RWPE1 (cell line): ENCODE measurements at regions not wholly inside any gene's neighbourhood (a gene's known extent, or its start where the extent isn't known, plus 50 kb on each side); places are given as distances from the start of the nearest gene placed in this dataset.

ENCODE experiments used
- CTCF ChIA-PET: fragments of 350-600 bp; sonication (Branson Sonifier 250); formaldehyde crosslinking; extraction: SDS; loops from one replicate; lab custom pipeline; 2021; lab: Yijun Ruan, JAX
- POLR2A ChIA-PET: fragments of 400-600 bp; formaldehyde crosslinking; extraction: SDS; loops from one replicate; lab custom pipeline; 2020; ENCODE audit warnings: antibody characterized with exemption; ENCODE audit not compliant: low non-redundant PET; lab: Yijun Ruan, JAX
- DNase-seq: peaks from one replicate; pipeline ENCODE4 v3.0.0; 2012; ENCODE audit warnings: low spot score
- H3K27ac ChIP-seq: fragments of 450-650 bp; 2 replicates; pipeline ENCODE4 v1.5.1; 2017
- TF ChIP-seq, protein P1 (sequence below): fragments of 450-650 bp; conservative IDR thresholded peaks from 2 replicates; pipeline ENCODE4 v1.5.1; 2017; ENCODE audit warnings: low read depth, mild to moderate bottlenecking

DNA sequence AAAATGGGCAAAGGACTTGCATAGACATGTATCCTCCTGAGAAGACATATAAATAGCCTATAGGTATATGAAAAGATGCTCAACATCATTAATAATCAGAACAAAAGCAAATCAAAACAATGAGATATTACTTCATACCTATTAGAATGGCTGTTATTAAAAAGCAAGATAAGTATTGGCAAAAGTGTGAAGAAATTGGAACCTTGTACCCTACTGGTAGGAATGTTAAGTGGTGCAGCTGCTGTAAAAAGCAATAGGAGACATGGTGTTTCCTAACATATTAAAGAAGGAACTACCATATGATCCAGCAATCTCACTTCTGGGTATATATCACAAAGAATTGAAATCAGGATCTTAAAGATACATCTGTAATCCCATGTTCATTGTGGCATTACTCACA is 69.8 kb upstream of the PRR16 start:
- DNase-seq, result no peak
- CTCF ChIA-PET, result no interaction called here
- H3K27ac ChIP-seq, result no peak overlapping the region
- TF ChIP-seq, protein P1, sequence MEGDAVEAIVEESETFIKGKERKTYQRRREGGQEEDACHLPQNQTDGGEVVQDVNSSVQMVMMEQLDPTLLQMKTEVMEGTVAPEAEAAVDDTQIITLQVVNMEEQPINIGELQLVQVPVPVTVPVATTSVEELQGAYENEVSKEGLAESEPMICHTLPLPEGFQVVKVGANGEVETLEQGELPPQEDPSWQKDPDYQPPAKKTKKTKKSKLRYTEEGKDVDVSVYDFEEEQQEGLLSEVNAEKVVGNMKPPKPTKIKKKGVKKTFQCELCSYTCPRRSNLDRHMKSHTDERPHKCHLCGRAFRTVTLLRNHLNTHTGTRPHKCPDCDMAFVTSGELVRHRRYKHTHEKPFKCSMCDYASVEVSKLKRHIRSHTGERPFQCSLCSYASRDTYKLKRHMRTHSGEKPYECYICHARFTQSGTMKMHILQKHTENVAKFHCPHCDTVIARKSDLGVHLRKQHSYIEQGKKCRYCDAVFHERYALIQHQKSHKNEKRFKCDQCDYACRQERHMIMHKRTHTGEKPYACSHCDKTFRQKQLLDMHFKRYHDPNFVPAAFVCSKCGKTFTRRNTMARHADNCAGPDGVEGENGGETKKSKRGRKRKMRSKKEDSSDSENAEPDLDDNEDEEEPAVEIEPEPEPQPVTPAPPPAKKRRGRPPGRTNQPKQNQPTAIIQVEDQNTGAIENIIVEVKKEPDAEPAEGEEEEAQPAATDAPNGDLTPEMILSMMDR, result no peak
- POLR2A ChIA-PET, result no interaction called here

DNA sequence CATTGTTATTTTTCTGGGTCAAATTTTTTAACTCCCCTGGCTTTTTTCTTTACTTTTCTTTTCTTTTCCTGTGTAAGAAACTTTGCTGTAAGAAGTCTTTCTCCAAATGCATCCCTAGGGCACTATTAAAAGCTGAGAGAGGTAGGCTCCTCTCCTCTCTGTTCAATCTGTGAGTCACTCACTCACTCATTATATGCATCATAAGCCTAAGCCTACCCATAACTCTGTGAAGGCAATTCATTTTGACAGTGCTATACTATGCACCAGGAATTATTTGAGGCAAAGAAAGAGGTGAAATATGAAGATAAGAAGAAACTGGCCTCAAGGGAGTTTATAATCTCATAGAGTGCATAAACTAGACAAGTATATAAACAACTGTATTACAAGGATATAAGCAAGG is 67.9 kb upstream of the PRR16 start:
- peak; percentile 41 for DNase-seq
- CTCF ChIA-PET, result no interaction called here

DNA sequence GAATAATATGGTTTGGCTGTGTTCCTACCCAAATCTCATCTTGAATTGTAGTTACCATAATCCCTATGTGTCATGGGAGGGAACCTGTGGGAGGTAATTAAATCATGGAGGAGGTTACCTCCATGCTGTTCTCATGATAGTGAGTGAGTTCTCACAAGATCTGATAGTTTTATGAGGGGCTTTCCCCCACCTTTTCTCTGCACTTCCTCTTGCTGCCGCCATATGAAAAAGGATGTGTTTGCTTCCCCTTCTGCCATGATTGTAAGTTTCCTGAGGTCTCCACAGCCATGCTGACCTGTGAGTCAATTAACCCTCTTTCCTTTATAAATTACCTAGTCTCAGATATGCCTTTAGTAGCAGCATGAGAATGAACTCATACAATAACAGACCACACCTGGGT is 63.7 kb upstream of the PRR16 start:
- no peak overlapping the region for H3K27ac ChIP-seq
- DNase-seq, result no peak
- TF ChIP-seq, protein P1, result no peak
- CTCF ChIA-PET, result no interaction called here
- POLR2A ChIA-PET, result no interaction called here

More for the DNA sequence above, 67.9 kb upstream of the PRR16 start:
- TF ChIP-seq, protein P1, result no peak
- no peak overlapping the region for H3K27ac ChIP-seq
- POLR2A ChIA-PET, result no interaction called here

DNA sequence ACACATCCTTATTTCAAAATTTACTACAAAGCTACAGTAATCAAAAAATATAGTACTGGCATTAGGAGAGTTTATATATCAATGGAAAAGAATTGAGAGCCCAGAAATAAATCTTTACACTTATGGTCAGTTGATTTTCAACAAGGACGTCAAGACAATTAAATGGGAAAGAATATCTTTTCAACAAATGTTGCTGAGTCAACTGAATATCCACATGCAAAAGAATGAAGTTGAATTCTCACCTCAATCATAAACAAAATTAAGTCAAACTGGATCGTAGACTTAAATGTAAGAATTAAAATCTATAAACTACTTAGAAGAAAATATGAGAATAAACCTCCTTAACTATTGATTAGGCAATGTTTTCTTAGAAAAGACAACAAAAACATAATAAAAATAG is 61.5 kb upstream of the PRR16 start:
- H3K27ac ChIP-seq, result no peak overlapping the region
- no peak for DNase-seq
- TF ChIP-seq, protein P1, result no peak
- CTCF ChIA-PET, result no interaction called here
- POLR2A ChIA-PET, result no interaction called here

DNA sequence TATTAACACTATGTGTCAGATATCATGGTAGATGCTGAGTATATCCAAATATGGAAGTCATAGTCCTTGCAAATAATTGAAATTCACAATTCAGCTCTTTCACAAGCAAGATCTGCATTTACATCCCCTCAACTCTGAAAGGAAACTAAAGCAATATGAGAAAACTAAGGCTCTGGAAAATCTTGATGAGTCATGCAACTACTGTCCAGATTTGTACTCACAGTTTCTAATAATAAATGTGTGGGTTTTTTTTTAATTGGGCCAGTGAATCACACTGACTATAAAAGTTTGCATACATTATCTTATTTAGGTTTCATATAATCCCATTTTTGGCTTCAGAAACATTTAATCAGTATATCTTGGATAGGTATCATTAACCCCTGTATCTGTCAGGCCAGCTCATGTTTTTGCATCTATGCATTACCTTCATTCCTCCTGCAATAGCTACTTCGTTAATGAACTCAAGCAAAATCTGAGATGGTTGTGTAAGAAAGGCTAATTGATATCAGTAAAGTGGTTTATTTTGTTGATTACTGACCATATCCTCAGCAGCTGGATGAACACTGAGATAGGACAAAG is 58.7 kb upstream of the PRR16 start:
- ChIA-PET POLR2A (no interaction called here), CTCF (no interaction called here)
- no peak overlapping the region for H3K27ac ChIP-seq
- TF ChIP-seq, protein P1, result no peak
- peak; percentile 55 for DNase-seq

DNA sequence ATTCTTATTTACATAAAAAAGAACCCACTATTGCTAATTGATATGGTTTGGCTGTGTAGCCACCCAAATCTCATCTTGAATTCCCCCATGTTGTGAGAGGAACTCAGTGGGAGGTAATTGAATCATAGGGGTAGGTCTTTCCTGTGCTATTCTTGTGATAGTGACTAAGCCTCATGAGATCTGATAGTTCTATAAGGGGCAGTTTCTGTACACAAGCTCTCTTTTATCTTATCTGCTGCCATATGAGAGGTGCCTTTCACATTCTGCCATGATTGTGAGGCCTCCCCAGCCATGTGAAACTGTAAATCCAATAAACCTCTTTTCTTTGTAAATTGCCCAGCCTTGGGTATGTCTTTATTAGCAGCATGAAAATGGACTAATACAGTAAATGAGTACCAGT is 58.2 kb upstream of the PRR16 start:
- H3K27ac ChIP-seq, result no peak overlapping the region
- TF ChIP-seq, protein P1, result no peak
- ChIA-PET CTCF (interaction anchor here (0.6 kb wide), 1 partner anchor 1784 kb away, joined by 3 read pairs; no protein-coding TSS in a partner anchor), POLR2A (no interaction called here)
- no peak for DNase-seq
